ENCODE measurements at regions not wholly inside any gene's neighbourhood (a gene's known extent, or its start where the extent isn't known, plus 50 kb on each side); places are given as distances from the start of the nearest gene placed in this dataset.

DNA sequence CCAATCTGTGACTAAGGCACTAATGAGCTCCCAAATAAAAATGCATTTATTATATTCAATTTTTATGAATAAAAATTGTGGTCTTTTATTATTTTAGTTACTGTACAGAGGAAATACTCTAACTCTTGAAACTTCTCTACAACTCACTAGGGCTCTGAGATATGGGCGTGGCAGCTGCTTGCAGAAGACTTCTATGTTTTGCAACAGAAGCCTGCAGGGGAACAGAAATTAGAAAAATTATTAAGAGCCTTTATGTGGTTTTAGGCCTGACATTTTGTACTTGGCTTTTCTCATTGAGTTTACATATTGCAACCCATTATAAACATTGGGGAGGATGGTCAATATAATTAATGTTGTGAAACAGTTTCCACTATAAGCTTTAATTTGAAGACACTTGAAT is 581.4 kb downstream of the TNS3 start:
- no peak for TF ChIP-seq GATA3 (IDR thresholded peaks at IDR 0.05; ENCODE audit: low read depth, low read length)
- no peak for TF ChIP-seq GATA2 (IDR thresholded peaks at IDR 0.05; ENCODE audit: low read depth, low read length)

DNA sequence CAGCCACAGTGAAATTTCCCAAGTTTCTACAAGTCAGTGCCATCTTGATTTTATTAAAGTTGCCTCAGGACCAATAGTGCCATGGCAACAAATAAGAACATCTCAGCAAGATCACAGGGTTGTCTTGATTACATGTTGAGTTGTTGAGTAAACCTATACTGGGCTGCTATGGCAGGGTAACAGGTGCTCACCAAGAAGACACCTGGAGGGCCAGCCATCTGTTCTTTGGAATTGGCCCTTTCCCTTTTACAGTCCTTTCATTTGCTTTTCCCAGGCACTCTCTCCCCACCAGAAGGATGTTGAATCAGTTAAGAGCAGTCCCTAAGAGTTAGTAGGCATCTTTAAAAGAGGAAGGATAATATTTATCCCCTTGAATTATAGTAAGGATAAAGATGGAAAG is 582.0 kb downstream of the TNS3 start:
- no peak for TF ChIP-seq GATA2 (IDR thresholded peaks at IDR 0.05; ENCODE audit: low read depth, low read length)
- no peak for TF ChIP-seq GATA3 (IDR thresholded peaks at IDR 0.05; ENCODE audit: low read depth, low read length)

GRCh38 chr7:46996972-46997371 is 584.9 kb downstream of the TNS3 start:
- TF ChIP-seq GATA3 (IDR thresholded peaks at IDR 0.05; ENCODE audit: low read depth, low read length): no peak
- no peak for TF ChIP-seq GATA2 (IDR thresholded peaks at IDR 0.05; ENCODE audit: low read depth, low read length)

- TF ChIP-seq GATA3 (IDR thresholded peaks at IDR 0.05; ENCODE audit: low read depth, low read length) (no peak), GATA2 (IDR thresholded peaks at IDR 0.05; ENCODE audit: low read depth, low read length) (no peak)
Measured at GRCh38 chr7:46993396-46993795, 588.5 kb downstream of the TNS3 start.

DNA sequence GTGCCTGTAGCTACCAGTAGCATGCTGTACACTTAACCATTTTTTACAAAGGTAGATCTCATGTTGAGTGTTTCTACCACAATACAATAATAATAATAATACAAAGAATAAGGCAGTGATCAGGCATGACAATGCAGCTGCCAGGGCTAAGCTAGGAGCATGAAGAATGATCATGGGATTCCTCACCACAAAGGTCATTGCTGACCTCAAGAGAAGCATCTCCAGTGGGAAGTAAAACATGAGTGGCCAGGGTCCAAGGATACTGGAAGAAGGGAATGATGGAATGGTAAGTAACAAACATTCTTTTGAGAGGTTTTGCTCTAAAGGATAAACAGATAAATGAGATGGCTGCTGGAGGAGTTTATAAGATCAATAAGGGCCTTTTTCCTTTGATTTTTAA is 591.1 kb downstream of the TNS3 start:
- no peak for TF ChIP-seq GATA3 (IDR thresholded peaks at IDR 0.05; ENCODE audit: low read depth, low read length)
- TF ChIP-seq GATA2 (IDR thresholded peaks at IDR 0.05; ENCODE audit: low read depth, low read length): no peak

DNA sequence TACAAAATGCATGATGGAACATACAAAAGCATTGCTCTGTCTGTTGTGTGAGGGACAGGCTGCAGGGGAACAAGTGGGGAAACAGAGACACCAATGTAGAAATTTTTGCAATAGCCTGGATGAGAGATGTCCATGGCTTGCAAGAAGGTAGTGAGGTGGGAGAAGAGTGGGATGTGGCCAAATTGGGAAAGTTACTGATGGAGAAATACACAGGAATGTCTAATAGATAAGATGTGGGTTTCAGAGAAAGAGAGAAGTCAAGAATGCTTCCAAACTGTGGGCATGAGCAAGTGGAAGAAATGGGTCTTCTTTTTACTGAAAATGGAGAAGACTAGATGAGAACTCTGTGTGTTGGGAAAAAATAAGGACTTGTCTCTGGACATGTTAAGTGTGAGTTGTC is 592.7 kb downstream of the TNS3 start:
- no peak for TF ChIP-seq GATA2 (IDR thresholded peaks at IDR 0.05; ENCODE audit: low read depth, low read length)
- no peak for TF ChIP-seq GATA3 (IDR thresholded peaks at IDR 0.05; ENCODE audit: low read depth, low read length)

GRCh38 chr7:46982928-46983327 is 599.0 kb downstream of the TNS3 start:
- TF ChIP-seq GATA2 (IDR thresholded peaks at IDR 0.05; ENCODE audit: low read depth, low read length) (no peak), GATA3 (IDR thresholded peaks at IDR 0.05; ENCODE audit: low read depth, low read length) (no peak)

DNA sequence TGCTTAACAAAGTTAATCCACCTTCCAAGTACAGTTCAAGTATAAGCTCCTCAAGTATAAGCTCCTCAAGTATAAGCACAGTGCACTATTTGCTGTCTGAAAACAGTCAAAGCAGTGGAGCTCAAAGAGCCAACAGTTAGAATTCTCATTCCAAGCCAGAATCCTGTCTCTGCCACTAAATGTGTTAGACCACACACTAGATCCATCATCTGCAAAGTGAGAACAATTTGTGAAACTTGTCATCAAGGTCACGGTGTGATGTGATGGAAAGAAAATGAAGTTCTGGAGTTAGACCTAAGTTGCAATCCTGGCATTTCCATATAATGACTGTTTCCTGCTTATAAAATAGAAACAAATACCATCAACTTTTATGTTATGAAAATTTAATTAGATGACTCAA is 602.5 kb downstream of the TNS3 start:
- TF ChIP-seq GATA2 (IDR thresholded peaks at IDR 0.05; ENCODE audit: low read depth, low read length): no peak
- TF ChIP-seq GATA3 (IDR thresholded peaks at IDR 0.05; ENCODE audit: low read depth, low read length): no peak

DNA sequence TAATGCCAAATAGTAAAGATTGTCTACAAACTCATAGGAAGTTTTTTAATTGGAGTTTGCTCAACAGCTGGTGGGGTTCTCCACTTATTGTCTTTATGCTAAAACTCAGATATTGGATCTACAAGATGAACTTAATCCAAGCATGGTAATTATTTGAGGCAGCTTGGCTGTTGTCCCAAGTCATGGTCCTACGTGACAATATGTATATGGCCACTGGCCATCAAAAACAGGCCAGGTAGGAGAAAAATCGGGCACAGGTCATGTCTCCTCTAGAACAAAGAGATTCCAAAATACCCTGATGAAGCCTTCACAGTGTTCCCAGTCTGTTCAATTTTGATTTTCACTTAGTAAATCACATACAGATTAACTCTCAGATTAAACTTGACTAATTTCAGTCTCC is 606.4 kb downstream of the TNS3 start:
- no peak for TF ChIP-seq GATA3 (IDR thresholded peaks at IDR 0.05; ENCODE audit: low read depth, low read length)
- TF ChIP-seq GATA2 (IDR thresholded peaks at IDR 0.05; ENCODE audit: low read depth, low read length): no peak

DNA sequence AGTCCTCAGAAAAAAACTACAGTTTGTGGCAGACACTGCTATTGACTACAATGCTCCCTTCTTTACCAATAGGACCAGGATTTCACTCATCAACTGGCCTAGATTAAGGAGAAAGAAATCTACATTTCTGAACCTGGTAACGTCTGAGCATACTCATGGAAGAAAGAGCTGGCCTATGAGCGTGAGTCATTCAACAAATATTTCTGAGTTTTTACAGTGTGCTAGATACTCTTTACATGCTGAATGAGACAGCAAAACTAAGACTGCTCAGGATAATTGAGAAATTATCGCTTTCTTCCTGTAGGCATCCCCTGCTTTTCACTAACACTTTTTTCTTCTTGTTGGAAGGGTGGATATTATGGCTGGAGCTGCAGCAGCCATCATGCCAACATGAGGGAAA is 609.7 kb downstream of the TNS3 start:
- TF ChIP-seq GATA3 (IDR thresholded peaks at IDR 0.05; ENCODE audit: low read depth, low read length): no peak
- TF ChIP-seq GATA2 (IDR thresholded peaks at IDR 0.05; ENCODE audit: low read depth, low read length): no peak

- no peak for TF ChIP-seq GATA2 (IDR thresholded peaks at IDR 0.05; ENCODE audit: low read depth, low read length)
- no peak for TF ChIP-seq GATA3 (IDR thresholded peaks at IDR 0.05; ENCODE audit: low read depth, low read length)
Measured at GRCh38 chr7:46970476-46970875, 611.4 kb downstream of the TNS3 start.

GRCh38 chr7:46970131-46970430 is 611.8 kb downstream of the TNS3 start:
- TF ChIP-seq GATA2 (IDR thresholded peaks at IDR 0.05; ENCODE audit: low read depth, low read length) (no peak), GATA3 (IDR thresholded peaks at IDR 0.05; ENCODE audit: low read depth, low read length) (no peak)

GRCh38 chr7:46969303-46970130 is 612.4 kb downstream of the TNS3 start:
- TF ChIP-seq GATA3 (IDR thresholded peaks at IDR 0.05; ENCODE audit: low read depth, low read length) (no peak), GATA2 (IDR thresholded peaks at IDR 0.05; ENCODE audit: low read depth, low read length) (no peak)

DNA sequence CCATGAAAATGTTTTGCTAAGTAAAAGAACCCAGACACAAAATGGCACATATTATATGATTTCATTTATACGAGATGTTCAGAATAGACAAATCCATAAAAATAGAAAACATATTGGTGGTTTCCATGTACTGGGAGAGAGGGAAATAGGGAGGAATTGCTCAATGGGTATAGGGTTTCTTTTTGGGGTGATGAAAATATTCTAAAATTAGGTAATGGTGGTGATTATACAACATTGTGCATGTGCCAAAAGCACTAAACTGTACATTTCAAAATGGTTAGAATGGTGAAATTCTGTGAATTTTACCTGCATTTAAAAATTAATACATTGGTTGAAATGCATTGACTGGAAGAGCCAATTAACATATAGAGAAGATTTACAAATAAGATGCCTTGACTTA is 613.9 kb downstream of the TNS3 start:
- TF ChIP-seq GATA3 (IDR thresholded peaks at IDR 0.05; ENCODE audit: low read depth, low read length) (no peak), GATA2 (IDR thresholded peaks at IDR 0.05; ENCODE audit: low read depth, low read length) (no peak)

GRCh38 chr7:46963719-46964118 is 618.2 kb downstream of the TNS3 start:
- TF ChIP-seq GATA3 (IDR thresholded peaks at IDR 0.05; ENCODE audit: low read depth, low read length): no peak
- TF ChIP-seq GATA2 (IDR thresholded peaks at IDR 0.05; ENCODE audit: low read depth, low read length): no peak

DNA sequence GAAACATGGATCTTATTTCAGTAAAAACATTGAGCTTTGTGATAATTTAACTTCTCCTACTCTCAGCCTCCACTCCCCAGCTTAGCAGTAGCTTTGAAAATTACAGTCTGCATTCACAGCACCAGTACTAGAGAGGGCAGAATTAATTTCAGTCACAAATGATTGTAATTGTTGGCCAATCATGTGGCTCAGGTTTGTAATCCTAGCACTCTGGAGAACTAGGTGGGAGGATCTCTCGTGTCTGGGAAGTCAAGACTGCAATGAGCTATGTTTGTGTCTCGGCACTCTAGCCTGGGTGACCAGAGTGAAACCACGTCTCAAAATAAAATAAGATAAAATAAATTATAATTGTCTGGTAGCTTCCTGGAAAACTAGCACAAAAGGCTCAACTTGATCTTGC is 620.9 kb downstream of the TNS3 start:
- TF ChIP-seq GATA2 (IDR thresholded peaks at IDR 0.05; ENCODE audit: low read depth, low read length) (no peak), GATA3 (IDR thresholded peaks at IDR 0.05; ENCODE audit: low read depth, low read length) (no peak)

All from SH-SY5Y (cell line).